ENCODE measurements at regions not wholly inside any gene's neighbourhood (a gene's known extent, or its start where the extent isn't known, plus 50 kb on each side); places are given as distances from the start of the nearest gene placed in this dataset.
"Not testable (repeated sequence)": the region's sequence is repeated elsewhere in the genome, so short reads cannot be mapped to it uniquely, and the experiment has no call there.

- DNase-seq (ENCODE audit: low read depth in 4 of 4, low spot score in 3 of 4): no peak
Observed at GRCh38 chr7:156547884-156548561, 92.6 kb upstream of the RNF32 start.

- DNase-seq (ENCODE audit: low read depth in 4 of 4, low spot score in 3 of 4): no peak
Observed at GRCh38 chr7:156545979-156546378, 94.6 kb upstream of the RNF32 start.

- DNase-seq (ENCODE audit: low read depth in 4 of 4, low spot score in 3 of 4): no peak
Observed at GRCh38 chr7:156544919-156545715, 95.5 kb upstream of the RNF32 start.

GRCh38 chr7:156543699-156544598, 96.6 kb upstream of the RNF32 start:
- no peak for DNase-seq (ENCODE audit: low read depth in 4 of 4, low spot score in 3 of 4)

GRCh38 chr7:156540619-156541165, 99.9 kb upstream of the RNF32 start:
- no peak for DNase-seq (ENCODE audit: low read depth in 4 of 4, low spot score in 3 of 4)

GRCh38 chr7:156539999-156540398, 100.6 kb upstream of the RNF32 start:
- no peak for DNase-seq (ENCODE audit: low read depth in 4 of 4, low spot score in 3 of 4)

- no peak for DNase-seq (ENCODE audit: low read depth in 4 of 4, low spot score in 3 of 4)
Observed at GRCh38 chr7:156537006-156537405, 103.6 kb upstream of the RNF32 start.

GRCh38 chr7:156534925-156535324, 105.6 kb upstream of the RNF32 start:
- no peak for DNase-seq (ENCODE audit: low read depth in 4 of 4, low spot score in 3 of 4)

GRCh38 chr7:156533964-156534363, 106.6 kb upstream of the RNF32 start:
- DNase-seq (ENCODE audit: low read depth in 4 of 4, low spot score in 3 of 4): no peak

- no peak for DNase-seq (ENCODE audit: low read depth in 4 of 4, low spot score in 3 of 4)
Observed at GRCh38 chr7:156533420-156533819, 107.2 kb upstream of the RNF32 start.

GRCh38 chr7:156532016-156532602, 108.5 kb upstream of the RNF32 start:
- no peak for DNase-seq (ENCODE audit: low read depth in 4 of 4, low spot score in 3 of 4)

- DNase-seq (ENCODE audit: low read depth in 4 of 4, low spot score in 3 of 4): no peak
Observed at GRCh38 chr7:156529956-156530355, 110.6 kb upstream of the RNF32 start.

GRCh38 chr7:156527458-156527890, 113.1 kb upstream of the RNF32 start:
- DNase-seq (ENCODE audit: low read depth in 4 of 4, low spot score in 3 of 4): peak in 2 of 4 donors; percentile 16 to 28

GRCh38 chr7:156524818-156525597, 115.6 kb upstream of the RNF32 start:
- no peak for DNase-seq (ENCODE audit: low read depth in 4 of 4, low spot score in 3 of 4)

GRCh38 chr7:156523447-156524048, 117.0 kb upstream of the RNF32 start:
- DNase-seq (ENCODE audit: low read depth in 4 of 4, low spot score in 3 of 4): no peak

- no peak for DNase-seq (ENCODE audit: low read depth in 4 of 4, low spot score in 3 of 4)
Observed at GRCh38 chr7:156522801-156523200, 117.8 kb upstream of the RNF32 start.

- DNase-seq (ENCODE audit: low read depth in 4 of 4, low spot score in 3 of 4): no peak
Observed at GRCh38 chr7:156519070-156519469, 121.5 kb upstream of the RNF32 start.

GRCh38 chr7:156518466-156518865, 122.1 kb upstream of the RNF32 start:
- no peak for DNase-seq (ENCODE audit: low read depth in 4 of 4, low spot score in 3 of 4)

GRCh38 chr7:156517858-156518257, 122.7 kb upstream of the RNF32 start:
- not testable (repeated sequence) for DNase-seq (ENCODE audit: low read depth in 4 of 4, low spot score in 3 of 4)
